ACC112 (cell line): ENCODE measurements at regions not wholly inside any gene's neighbourhood (a gene's known extent, or its start where the extent isn't known, plus 50 kb on each side); places are given as distances from the start of the nearest gene placed in this dataset.
"Not testable (repeated sequence)": the region's sequence is repeated elsewhere in the genome, so short reads cannot be mapped to it uniquely, and the experiment has no call there.

Source experiments
- H2AFZ ChIP-seq: fragments of 200-600 bp; sonication (generic); one replicate; pipeline ENCODE4 v1.6.0; 2017; ENCODE audit warnings: antibody characterized with exemption, low read length; ENCODE audit not compliant: unreplicated experiment
- H3K27ac ChIP-seq: fragments of 200-600 bp; sonication (generic); 2 replicates; pipeline ENCODE4 v1.5.1; 2014; ENCODE audit warnings: low read depth, mild to moderate bottlenecking, antibody characterized with exemption, low read length, moderate library complexity
- H3K27me3 ChIP-seq: fragments of 200-600 bp; sonication (generic); 2 replicates; pipeline ENCODE4 v1.6.1; 2014; ENCODE audit warnings: mild to moderate bottlenecking, antibody characterized with exemption, low read length, moderate library complexity, mixed read lengths; ENCODE audit not compliant: insufficient read depth
- H3K36me3 ChIP-seq: fragments of 200-600 bp; sonication (generic); 2 replicates; pipeline ENCODE4 v1.6.1; 2016; ENCODE audit warnings: mild to moderate bottlenecking, antibody characterized with exemption, low read length, moderate library complexity, mixed read lengths; ENCODE audit not compliant: insufficient read depth
- H3K4me1 ChIP-seq: fragments of 200-600 bp; sonication (generic); one replicate; pipeline ENCODE4 v1.6.1; 2016; ENCODE audit warnings: low read length, mixed read lengths; ENCODE audit not compliant: insufficient read depth, unreplicated experiment, control insufficient read depth
- H3K4me3 ChIP-seq: fragments of 200-600 bp; sonication (generic); 2 replicates; pipeline ENCODE4 v1.5.1; 2014; ENCODE audit warnings: mild to moderate bottlenecking, low read depth, low read length
- H3K79me2 ChIP-seq: fragments of 200-600 bp; sonication (generic); one replicate; pipeline ENCODE4 v1.6.0; 2016; ENCODE audit warnings: low read length; ENCODE audit not compliant: control insufficient read depth, unreplicated experiment, insufficient read depth

DNA sequence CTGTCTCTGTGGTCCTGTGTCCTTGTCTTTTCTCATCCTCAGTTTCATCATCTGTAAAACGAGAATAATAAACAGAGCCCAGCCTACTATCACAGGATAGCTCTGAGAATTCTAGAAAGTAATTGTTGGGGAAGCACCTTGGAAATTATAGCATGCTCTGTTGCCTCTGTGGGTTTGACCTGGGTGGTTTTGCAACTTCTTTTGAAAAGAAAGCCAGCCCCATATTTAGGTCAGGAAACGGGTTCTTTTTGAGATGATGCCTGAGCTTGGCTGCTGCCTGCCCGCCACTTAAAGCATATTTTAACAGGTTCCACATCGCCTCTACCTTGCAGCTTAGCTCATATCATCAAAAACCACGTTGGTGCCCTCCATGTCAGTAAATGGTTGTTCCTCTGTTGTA is 111.1 kb downstream of the TLR4 start:
- Histone ChIP-seq H3K4me1 (no peaks in the 10 kb centered on the region), H3K36me3 (no peaks in the 10 kb centered on the region), H3K4me3 (no peak overlapping the region), H2AFZ (no peak overlapping the region), H3K27me3 (no peaks in the 10 kb centered on the region), H3K79me2 (no peaks in the 10 kb centered on the region), H3K27ac (no peak overlapping the region)

DNA sequence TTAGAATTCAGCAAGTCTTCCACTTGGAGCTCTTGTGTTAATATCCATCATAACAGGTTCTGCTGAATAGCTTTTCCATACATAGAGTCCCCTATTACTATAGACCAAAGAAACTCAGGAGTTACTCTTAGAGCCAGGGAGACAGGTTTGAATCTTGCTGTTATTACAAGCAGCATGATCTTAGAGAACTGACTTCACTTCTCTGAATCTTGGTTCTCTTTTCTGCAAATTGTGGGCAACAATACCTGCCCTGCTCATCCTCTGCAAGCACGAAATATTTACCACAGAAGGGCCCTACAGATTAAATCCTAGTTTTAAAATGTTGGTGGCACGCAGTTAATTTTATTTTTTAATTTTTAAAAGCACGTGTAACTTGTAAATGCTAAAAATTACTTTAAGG is 111.7 kb downstream of the TLR4 start:
- Histone ChIP-seq H3K27me3 (no peaks in the 10 kb centered on the region), H3K27ac (no peak overlapping the region), H2AFZ (no peak overlapping the region), H3K79me2 (no peaks in the 10 kb centered on the region), H3K4me1 (no peaks in the 10 kb centered on the region), H3K36me3 (no peaks in the 10 kb centered on the region), H3K4me3 (no peak overlapping the region)

DNA sequence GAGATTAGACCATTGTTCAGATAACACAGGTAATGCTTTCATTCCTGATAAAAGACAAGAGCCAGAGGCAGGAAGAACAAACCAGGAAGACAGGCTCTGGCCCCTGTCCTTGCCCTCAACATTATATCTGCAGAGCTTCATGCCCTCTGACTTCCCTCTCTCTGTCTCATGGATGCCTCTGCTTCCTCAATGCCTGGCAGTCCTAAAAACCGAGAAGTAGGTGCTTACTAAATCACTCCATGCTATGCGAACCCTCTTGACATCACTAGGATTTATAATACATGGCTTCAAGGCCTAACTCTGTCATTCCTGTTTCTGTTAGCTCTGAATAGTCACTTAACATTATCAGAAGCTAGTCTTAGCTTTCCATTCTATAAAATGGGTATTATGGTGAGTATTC is 117.8 kb downstream of the TLR4 start:
- no peak overlapping the region for H2AFZ ChIP-seq
- no peaks in the 10 kb centered on the region for H3K27me3 ChIP-seq
- H3K36me3 ChIP-seq = no peaks in the 10 kb centered on the region
- no peaks in the 10 kb centered on the region for H3K79me2 ChIP-seq
- H3K4me3 ChIP-seq = no peak overlapping the region
- no peaks in the 10 kb centered on the region for H3K4me1 ChIP-seq
- H3K27ac ChIP-seq = no peak overlapping the region

DNA sequence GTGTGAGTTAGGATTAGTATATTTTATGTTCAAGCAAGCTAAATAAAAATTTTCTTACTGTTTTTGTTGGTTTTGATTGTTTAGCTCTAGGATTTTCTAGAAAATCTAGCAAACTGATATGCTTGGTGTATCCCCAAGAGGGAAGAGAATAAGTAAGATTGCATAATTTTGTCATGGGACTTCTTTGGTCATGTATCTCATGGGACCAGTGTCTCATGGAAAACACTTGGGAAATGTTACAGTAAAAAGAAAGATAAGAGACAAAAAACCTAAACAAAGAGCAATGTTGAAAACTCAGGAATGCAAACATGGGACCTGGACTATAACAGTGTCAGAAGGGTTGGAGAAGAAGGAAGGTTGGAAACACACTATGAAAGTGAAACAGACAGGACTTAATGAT is 119.4 kb downstream of the TLR4 start:
- no peak overlapping the region for H3K4me3 ChIP-seq
- no peaks in the 10 kb centered on the region for H3K4me1 ChIP-seq
- H2AFZ ChIP-seq = no peak overlapping the region
- 0 out of 2 replicates have a peak, but pooled peaks cover 6% of the 10 kb centered on the region for H3K27me3 ChIP-seq
- H3K36me3 ChIP-seq = no peaks in the 10 kb centered on the region
- no peaks in the 10 kb centered on the region for H3K79me2 ChIP-seq
- H3K27ac ChIP-seq = no peak overlapping the region

DNA sequence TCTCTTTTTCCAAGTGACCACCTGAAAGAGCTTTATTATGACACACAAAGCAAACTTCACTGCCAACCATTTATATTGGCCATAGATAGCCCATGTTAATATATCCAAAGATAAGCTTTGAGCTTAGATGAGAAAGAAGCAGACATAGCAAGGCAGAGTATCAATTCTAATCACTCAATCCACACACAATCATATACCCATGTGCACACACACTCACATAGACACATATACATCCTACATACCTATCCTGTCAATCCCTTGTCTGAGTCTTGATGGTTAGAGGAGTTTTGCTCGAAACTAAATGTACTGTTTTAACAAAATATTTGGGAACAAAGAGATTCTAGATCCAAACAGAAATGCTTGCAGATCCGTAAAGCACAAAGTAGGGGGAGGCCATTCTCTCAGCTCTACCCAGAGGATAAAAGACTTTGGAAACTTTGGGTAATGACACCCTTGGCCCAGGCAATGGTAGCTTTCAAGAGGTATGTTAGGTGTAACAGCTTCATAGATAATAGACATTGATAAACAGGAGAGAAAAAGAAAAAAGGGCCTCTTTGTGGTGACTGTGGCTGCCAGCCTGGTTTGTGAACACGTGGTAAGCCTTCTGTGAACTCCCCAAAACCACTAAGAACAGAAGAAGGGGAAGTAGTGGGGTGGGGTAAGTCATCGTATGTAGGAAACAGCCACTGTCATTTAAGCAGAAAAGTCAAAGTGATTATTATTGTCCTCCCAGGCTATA is 121.6 kb downstream of the TLR4 start:
- H3K27ac ChIP-seq = no peak overlapping the region

DNA sequence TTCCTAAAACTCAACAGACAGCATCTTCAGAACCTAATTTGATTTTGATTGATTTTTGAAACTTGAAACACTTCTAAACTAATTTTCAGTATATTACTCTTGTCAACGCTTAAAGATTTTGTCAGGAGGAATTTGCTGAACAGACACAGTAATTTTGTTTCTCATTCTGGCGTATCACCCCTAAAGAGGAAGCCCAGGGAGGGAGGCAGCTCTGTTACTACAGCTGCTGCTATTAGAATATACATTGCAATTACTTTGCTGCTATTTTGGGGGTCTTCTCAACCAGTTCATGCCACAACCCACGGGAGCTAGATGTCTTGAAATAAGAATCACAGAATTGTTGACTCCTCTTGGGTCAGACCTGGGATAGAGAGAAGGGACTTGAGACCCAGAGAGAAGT is 122.6 kb downstream of the TLR4 start:
- H2AFZ ChIP-seq = no peak overlapping the region
- H3K36me3 ChIP-seq = no peaks in the 10 kb centered on the region
- no peak overlapping the region for H3K4me3 ChIP-seq
- no peaks in the 10 kb centered on the region for H3K79me2 ChIP-seq
- H3K27me3 ChIP-seq = 0 out of 2 replicates have a peak, but pooled peaks cover 6% of the 10 kb centered on the region
- no peak overlapping the region for H3K27ac ChIP-seq
- H3K4me1 ChIP-seq = no peaks in the 10 kb centered on the region

More for the DNA sequence above, 121.6 kb downstream of the TLR4 start:
- H3K27me3 ChIP-seq = 0 out of 2 replicates have a peak, but pooled peaks cover 6% of the 10 kb centered on the region
- H3K79me2 ChIP-seq = no peaks in the 10 kb centered on the region
- H3K36me3 ChIP-seq = no peaks in the 10 kb centered on the region
- no peak overlapping the region for H2AFZ ChIP-seq
- H3K4me3 ChIP-seq = no peak overlapping the region
- no peaks in the 10 kb centered on the region for H3K4me1 ChIP-seq

DNA sequence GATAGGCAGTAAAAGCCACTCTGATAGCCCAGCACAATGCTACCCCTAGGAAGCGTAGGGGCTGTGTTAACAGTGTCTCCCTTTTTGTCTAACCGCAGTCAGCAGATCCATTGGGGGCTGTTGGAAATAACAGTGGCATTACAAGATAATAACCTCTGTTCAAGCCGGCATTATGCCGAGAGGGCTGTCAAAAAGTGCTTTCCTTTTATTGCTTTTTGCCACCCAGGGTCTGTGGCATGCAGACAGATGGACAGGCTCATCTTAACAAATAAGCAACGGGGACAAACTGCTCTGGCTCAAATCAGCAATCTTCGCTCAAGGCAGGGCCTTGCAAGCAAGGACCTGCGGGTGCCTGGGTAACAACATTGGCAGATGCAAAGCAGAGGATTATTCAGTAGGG is 123.3 kb downstream of the TLR4 start:
- Histone ChIP-seq H3K36me3 (no peaks in the 10 kb centered on the region), H3K27ac (no peak overlapping the region), H2AFZ (no peak overlapping the region), H3K4me1 (no peaks in the 10 kb centered on the region), H3K27me3 (0 out of 2 replicates have a peak, but pooled peaks cover 6% of the 10 kb centered on the region), H3K79me2 (no peaks in the 10 kb centered on the region), H3K4me3 (no peak overlapping the region)

DNA sequence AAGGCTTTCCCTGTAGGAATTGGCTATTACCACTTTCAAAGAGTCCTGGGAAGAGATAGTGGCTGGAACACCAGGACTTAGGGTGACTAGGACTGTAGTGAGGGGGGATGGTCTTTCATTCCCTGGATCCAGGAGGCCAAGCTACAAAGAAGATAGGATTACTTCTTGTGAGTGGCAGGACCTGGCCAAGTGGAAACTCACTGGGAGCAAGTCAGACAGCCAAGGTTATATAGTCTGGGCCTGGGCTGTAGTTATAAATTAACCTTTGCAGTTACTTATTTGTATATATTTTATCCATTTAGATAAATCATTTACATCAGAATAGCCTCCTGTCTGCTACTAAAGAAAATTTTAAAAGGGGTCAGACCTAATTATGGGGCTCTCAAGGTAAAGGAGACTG is 124.3 kb downstream of the TLR4 start:
- Histone ChIP-seq H3K79me2 (no peaks in the 10 kb centered on the region), H3K27me3 (0 out of 2 replicates have a peak, but pooled peaks cover 6% of the 10 kb centered on the region), H3K4me3 (no peak overlapping the region), H3K27ac (no peak overlapping the region), H3K4me1 (no peaks in the 10 kb centered on the region), H2AFZ (no peak overlapping the region), H3K36me3 (no peaks in the 10 kb centered on the region)

DNA sequence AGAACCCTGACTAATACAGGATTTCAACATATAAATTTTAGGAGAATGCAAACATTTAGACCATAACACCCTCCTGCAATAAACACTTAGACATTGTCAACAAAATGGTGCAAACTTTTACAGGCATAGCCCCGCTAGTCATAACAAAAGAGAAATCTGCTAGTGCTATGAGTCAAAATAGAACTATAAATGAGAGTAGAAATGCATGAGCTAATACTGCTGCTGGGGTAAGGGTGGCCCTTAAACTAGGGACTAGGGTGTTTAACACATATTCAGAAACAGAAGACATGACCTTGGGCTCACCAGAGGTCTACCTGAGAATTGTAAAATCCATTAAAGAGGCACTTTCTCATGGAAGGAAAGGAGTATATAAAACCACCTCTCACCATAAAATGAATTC is 131.6 kb downstream of the TLR4 start:
- no peaks in the 10 kb centered on the region for H3K4me1 ChIP-seq
- H3K4me3 ChIP-seq = no peak overlapping the region
- no peaks in the 10 kb centered on the region for H3K36me3 ChIP-seq
- H2AFZ ChIP-seq = no peak overlapping the region
- no peak overlapping the region for H3K27ac ChIP-seq
- no peaks in the 10 kb centered on the region for H3K79me2 ChIP-seq
- H3K27me3 ChIP-seq = no peaks in the 10 kb centered on the region

DNA sequence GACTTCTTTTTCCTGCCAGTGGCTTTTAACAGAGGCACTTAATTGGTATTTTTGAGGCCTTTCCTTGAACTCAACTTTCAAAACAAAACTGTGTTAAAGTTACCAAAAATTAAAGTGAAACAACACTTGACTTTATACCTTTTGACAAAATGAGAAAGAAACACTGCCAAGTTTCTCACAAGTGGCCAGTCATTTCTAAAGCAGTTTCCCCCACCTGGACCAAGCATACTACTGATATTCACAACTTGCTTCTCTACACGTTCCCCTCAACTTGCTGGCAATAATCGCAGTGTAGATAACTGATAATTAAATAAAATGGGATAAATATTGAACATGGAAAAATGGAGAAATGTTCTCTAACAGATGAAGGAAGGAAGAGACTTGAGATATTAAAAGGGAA is 135.7 kb downstream of the TLR4 start:
- H3K4me1 ChIP-seq = no peaks in the 10 kb centered on the region
- H3K36me3 ChIP-seq = no peaks in the 10 kb centered on the region
- H3K27me3 ChIP-seq = no peaks in the 10 kb centered on the region
- no peaks in the 10 kb centered on the region for H3K79me2 ChIP-seq
- no peak overlapping the region for H2AFZ ChIP-seq
- no peak overlapping the region for H3K4me3 ChIP-seq
- no peak overlapping the region for H3K27ac ChIP-seq

DNA sequence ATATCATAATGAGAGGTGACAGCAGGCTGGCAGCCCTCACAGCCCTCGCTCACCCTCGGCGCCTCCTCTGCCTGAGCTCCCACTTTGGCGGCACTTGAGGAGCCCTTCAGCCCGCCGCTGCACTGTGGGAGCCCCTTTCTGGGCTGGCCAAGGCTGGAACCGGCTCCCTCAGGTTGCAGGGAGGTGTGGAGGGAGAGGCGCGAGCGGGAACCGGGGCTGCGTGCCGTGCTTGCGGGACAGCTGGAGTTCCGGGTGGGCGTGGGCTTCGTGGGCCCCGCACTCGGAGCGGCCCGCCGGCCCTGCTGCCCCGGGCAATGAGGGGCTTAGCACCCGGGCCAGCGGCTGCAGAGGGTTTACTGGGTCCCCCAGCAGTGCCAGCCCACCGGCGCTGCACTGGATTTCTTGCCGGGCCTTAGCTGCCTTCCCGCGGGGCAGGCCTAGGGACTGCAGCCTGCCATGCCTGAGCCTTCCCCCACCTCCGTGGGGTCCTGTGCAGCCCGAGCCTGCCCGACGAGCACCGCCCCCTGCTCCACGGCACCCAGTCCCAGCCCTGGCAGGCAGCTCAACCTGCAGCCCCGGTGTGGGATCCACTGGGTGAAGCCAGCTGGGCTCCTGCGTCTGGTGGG is 147.7 kb downstream of the TLR4 start:
- H3K4me1 ChIP-seq, H3K79me2 ChIP-seq, H3K27ac ChIP-seq, H3K27me3 ChIP-seq, H2AFZ ChIP-seq, H3K4me3 ChIP-seq, H3K36me3 ChIP-seq: not testable (repeated sequence)
